Adrenal gland (tissue), 9 donors: ENCODE measurements at regions not wholly inside any gene's neighbourhood (a gene's known extent, or its start where the extent isn't known, plus 50 kb on each side); places are given as distances from the start of the nearest gene placed in this dataset.
A peak's percentile ranks its signal among the peaks of the same experiment; 100 is the strongest.

ENCODE experiments used
- DNase-seq, 7 donors: peaks; one replicate each; pipeline ENCODE4 v3.0.0-alpha.2; 2019 to 2020
- H3K27ac ChIP-seq, 5 donors: fragments of 200-600 bp; sonication (generic) in 4 of 5; 1 replicate in 3 of 5; 2 replicates in 2 of 5; pipeline versions ENCODE4 v1.5.1 to v1.8.0; 2016 to 2020; ENCODE audit warnings: mild to moderate bottlenecking in 1 of 5
- H3K27me3 ChIP-seq: fragments of 200-600 bp; 2 replicates; pipeline ENCODE4 v1.8.0; 2021
- H3K36me3 ChIP-seq, 2 donors: fragments of 200-600 bp; replicated peaks in 1 of 2; 1 replicate in 1 of 2; 2 replicates in 1 of 2; pipeline versions ENCODE4 v1.5.1 to v1.8.0; 2018 to 2022
- H3K4me1 ChIP-seq, 2 donors: fragments of 200-600 bp; replicated peaks in 1 of 2; 1 replicate in 1 of 2; 2 replicates in 1 of 2; pipeline versions ENCODE4 v1.5.1 to v1.8.0; 2018 to 2021
- H3K4me3 ChIP-seq, 4 donors: fragments of 200-600 bp; sonication (generic) in 3 of 4; one replicate each; pipeline ENCODE4 v1.5.1; 2016 to 2018
- H3K9me3 ChIP-seq, 3 donors: fragments of 200-600 bp; sonication (generic) in 1 of 3; replicated peaks in 1 of 3; 1 replicate in 2 of 3; 2 replicates in 1 of 3; pipeline versions ENCODE4 v1.5.1 to v1.8.0; 2016 to 2021
- CTCF ChIP-seq, 6 experiments: fragments of 450-650 bp in 4 of 6; fragments of 200-600 bp in 2 of 6; sonication (generic) in 1 of 6; IDR thresholded peaks; 1 replicate in 5 of 6; 2 replicates in 1 of 6; pipeline versions ENCODE4 v1.5.1 to v1.8.0; 2016 to 2021; ENCODE audit warnings: antibody characterized with exemption in 6 of 6, mild to moderate bottlenecking in 2 of 6, moderate library complexity in 1 of 6
- POLR2A ChIP-seq, 2 donors: fragments of 450-650 bp; IDR thresholded peaks; one replicate each; pipeline ENCODE4 v1.6.1; 2017; ENCODE audit warnings: antibody characterized with exemption in 2 of 2, mild to moderate bottlenecking in 2 of 2, moderate library complexity in 1 of 2
- WGBS, 4 donors: extraction: QIAGEN DNeasy Blood & Tissue Kit in 2 of 4; methylation state at CpG; one replicate each; pipeline versions ENCODE4 v1.1.5 to v1.1.7; 2013 to 2017; 5-methylcytosine and 5-hydroxymethylcytosine counted together
- intact Hi-C, 2 donors: fragments of 100-400 bp; cut with DNase I; formaldehyde crosslinking; loops; one replicate each; pipeline versions ENCODE4 v1.14.1 to v1.15.0; 2022 to 2023
- donor health status: healthy with polysubstance abuse.
- donor health status: Bipolar disorder and iron deficiency.
- donor health status: DM: yes; HTN: yes; CAD: no.
- donor health status: DM: no; HTN: no; CAD: no.
- donor health status: DM: no; HTN: no; CAD: no.

- no peaks in the 10 kb centered on the region for H3K36me3 ChIP-seq
- 55 to 81% (median 61%) methylated on average over 3 to 5 of the region's 5 CpGs for WGBS, 4 donors
- no peak for TF ChIP-seq POLR2A (IDR thresholded peaks at IDR 0.05)
- TF ChIP-seq CTCF (IDR thresholded peaks at IDR 0.05): no peak
- no peak overlapping the region for H3K27ac ChIP-seq
- H3K4me3 ChIP-seq: no peak overlapping the region
- H3K9me3 ChIP-seq: no peaks in the 10 kb centered on the region
- H3K27me3 ChIP-seq: peaks cover 4% of the 10 kb centered on the region
- H3K4me1 ChIP-seq: no peaks in the 10 kb centered on the region
- peak in 1 of 7 donors; percentile 15 for DNase-seq
- intact Hi-C loops: no loop called here
Measured at GRCh38 chrX:134718105-134718965, 60.1 kb upstream of the PLAC1 start.

GRCh38 chrX:134717698-134718097, 59.4 kb upstream of the PLAC1 start:
- Histone ChIP-seq H3K4me3 (no peak overlapping the region), H3K4me1 (no peaks in the 10 kb centered on the region), H3K27me3 (peaks cover 8% of the 10 kb centered on the region), H3K9me3 (no peaks in the 10 kb centered on the region), H3K27ac (no peak overlapping the region), H3K36me3 (no peaks in the 10 kb centered on the region)
- WGBS, 4 donors: 79 to 100% (median 96%) methylated on average over 1 of the region's 1 CpG; no CpG with 5 or more reads in 1 of the 4 donors
- no peak for DNase-seq
- TF ChIP-seq CTCF (IDR thresholded peaks at IDR 0.05) (no peak), POLR2A (IDR thresholded peaks at IDR 0.05) (no peak)
- intact Hi-C loops: no loop called here

GRCh38 chrX:134716620-134717012, 58.3 kb upstream of the PLAC1 start:
- H3K4me3 ChIP-seq: no peak overlapping the region
- TF ChIP-seq POLR2A (IDR thresholded peaks at IDR 0.05): no peak
- no peak for TF ChIP-seq CTCF (IDR thresholded peaks at IDR 0.05)
- H3K27ac ChIP-seq: no peak overlapping the region
- no peaks in the 10 kb centered on the region for H3K4me1 ChIP-seq
- H3K36me3 ChIP-seq: no peaks in the 10 kb centered on the region
- H3K9me3 ChIP-seq: no peaks in the 10 kb centered on the region
- WGBS, 4 donors: 77 to 93% (median 81%) methylated on average over 3 to 5 of the region's 5 CpGs
- intact Hi-C loops: no loop called here
- peaks cover 8% of the 10 kb centered on the region for H3K27me3 ChIP-seq
- no peak for DNase-seq

- Histone ChIP-seq H3K27ac (no peak overlapping the region), H3K4me1 (no peaks in the 10 kb centered on the region), H3K4me3 (no peak overlapping the region), H3K27me3 (peaks cover 8% of the 10 kb centered on the region), H3K36me3 (no peaks in the 10 kb centered on the region), H3K9me3 (no peaks in the 10 kb centered on the region)
- no peak for DNase-seq
- 68 to 91% (median 87%) methylated on average over 2 to 5 of the region's 5 CpGs for WGBS, 4 donors
- TF ChIP-seq CTCF (IDR thresholded peaks at IDR 0.05) (no peak), POLR2A (IDR thresholded peaks at IDR 0.05) (no peak)
- intact Hi-C loops: no loop called here
Measured at GRCh38 chrX:134715930-134716619, 57.8 kb upstream of the PLAC1 start.
